Activated CD4-positive, alpha-beta memory T cell treated with anti-CD3 and anti-CD28 coated beads, Interleukin-2, amount 10 ng/mL, durations not matched to agents 7 days and 5 days (primary cell): ENCODE measurements at regions not wholly inside any gene's neighbourhood (a gene's known extent, or its start where the extent isn't known, plus 50 kb on each side); places are given as distances from the start of the nearest gene placed in this dataset.
"Not testable (repeated sequence)": the region's sequence is repeated elsewhere in the genome, so short reads cannot be mapped to it uniquely, and the experiment has no call there.

Source experiments
- CTCF ChIA-PET: fragments of 350-600 bp; sonication (Branson Sonifier 250); formaldehyde crosslinking; loops from one replicate; lab custom pipeline; 2021; ENCODE audit warnings: antibody characterized with exemption, inconsistent platforms; lab: Charles Lee
- POLR2A ChIA-PET: fragments of 350-600 bp; sonication (Branson Sonifier 250); formaldehyde crosslinking; loops from one replicate; lab custom pipeline; 2021; ENCODE audit warnings: antibody characterized with exemption; lab: Charles Lee
- DNase-seq: peaks from one replicate; pipeline ENCODE4 v3.0.0-alpha.2; 2020
- H3K27ac Mint-ChIP-seq: one replicate; pipeline ENCODE4 v1.8.0; 2021; ENCODE audit warnings: mild to moderate bottlenecking, mixed read lengths
- H3K27me3 Mint-ChIP-seq: one replicate; pipeline ENCODE4 v1.8.0; 2021; ENCODE audit warnings: mixed read lengths
- H3K36me3 Mint-ChIP-seq: one replicate; pipeline ENCODE4 v1.8.0; 2021; ENCODE audit warnings: low read depth, mixed read lengths
- H3K4me1 Mint-ChIP-seq: one replicate; pipeline ENCODE4 v1.8.0; 2021; ENCODE audit warnings: mixed read lengths
- H3K4me3 Mint-ChIP-seq: one replicate; pipeline ENCODE4 v1.8.0; 2021; ENCODE audit warnings: mild to moderate bottlenecking, mixed read lengths
- H3K9me3 Mint-ChIP-seq: one replicate; pipeline ENCODE4 v1.8.0; 2021; ENCODE audit warnings: mixed read lengths

DNA sequence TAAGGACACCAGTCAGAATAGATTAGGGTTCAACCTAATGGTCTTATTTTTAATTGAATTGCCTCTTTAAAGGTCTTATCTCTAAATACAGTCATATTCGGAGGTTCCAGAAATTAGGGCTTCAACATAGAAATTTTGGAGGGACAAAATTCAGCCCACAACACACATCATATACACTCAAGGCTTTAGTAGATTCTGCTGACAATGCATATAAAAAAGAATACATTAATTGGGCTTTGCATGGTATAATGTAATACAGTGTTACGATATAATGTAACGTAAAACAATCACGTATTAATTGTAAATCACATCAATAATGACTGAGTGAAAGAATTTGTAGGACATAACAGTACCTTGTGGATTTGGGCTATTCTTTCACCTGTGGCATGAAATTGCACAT lies 787.8 kb downstream of the STIM2 start:
- Mint-ChIP-seq H3K9me3 (no peaks in the 10 kb centered on the region), H3K4me3 (no peak overlapping the region), H3K36me3 (no peaks in the 10 kb centered on the region), H3K27ac (no peak overlapping the region), H3K4me1 (no peaks in the 10 kb centered on the region), H3K27me3 (no peaks in the 10 kb centered on the region)
- CTCF ChIA-PET = no interaction called here
- no peak for DNase-seq
- POLR2A ChIA-PET = no interaction called here

DNA sequence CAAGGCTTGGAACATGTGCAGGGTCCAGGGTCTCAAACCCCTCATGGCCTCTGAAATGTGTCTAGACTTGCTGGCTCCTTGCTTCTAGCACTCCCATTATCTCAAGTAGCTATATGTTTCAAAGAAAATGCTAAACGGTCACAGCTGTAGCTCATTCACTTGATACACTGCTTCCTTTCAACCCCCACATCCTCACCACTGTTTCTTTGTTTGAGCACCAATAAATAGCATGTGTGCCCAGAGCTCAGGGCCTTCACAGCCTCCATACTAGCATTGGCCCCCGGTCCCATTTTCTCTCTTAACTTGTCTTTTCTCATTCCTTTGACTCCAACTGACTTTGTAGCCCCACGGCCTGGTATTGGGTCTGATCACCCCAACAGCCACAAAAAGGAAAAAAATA lies 801.8 kb downstream of the STIM2 start:
- Mint-ChIP-seq H3K36me3 (no peaks in the 10 kb centered on the region), H3K4me1 (no peaks in the 10 kb centered on the region), H3K27ac (no peak overlapping the region), H3K27me3 (no peaks in the 10 kb centered on the region), H3K4me3 (no peak overlapping the region), H3K9me3 (peaks cover 4% of the 10 kb centered on the region)
- ChIA-PET CTCF (no interaction called here), POLR2A (no interaction called here)
- no peak for DNase-seq

DNA sequence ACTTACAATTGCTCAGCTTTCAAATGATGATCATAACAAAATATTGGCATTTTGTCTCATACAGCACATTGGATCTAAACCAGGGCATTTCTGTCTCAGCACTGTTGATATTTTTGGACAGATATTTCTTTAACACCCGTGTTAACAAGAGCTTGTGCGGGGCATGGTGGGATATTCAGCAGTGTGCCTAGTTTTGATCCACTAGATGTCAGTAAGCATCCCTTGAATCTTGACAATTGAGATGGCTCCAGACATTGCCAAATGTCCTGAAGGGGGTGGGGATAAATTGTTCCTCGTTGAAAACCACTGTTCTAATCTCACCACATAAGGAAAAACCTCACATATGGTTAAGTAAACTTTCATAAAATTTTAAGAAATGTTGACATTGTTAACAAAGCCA lies 806.3 kb downstream of the STIM2 start:
- peaks cover 3% of the 10 kb centered on the region for H3K9me3 Mint-ChIP-seq
- ChIA-PET POLR2A (no interaction called here), CTCF (no interaction called here)
- no peak overlapping the region for H3K4me3 Mint-ChIP-seq
- H3K27me3 Mint-ChIP-seq = no peaks in the 10 kb centered on the region
- no peak overlapping the region for H3K27ac Mint-ChIP-seq
- no peaks in the 10 kb centered on the region for H3K4me1 Mint-ChIP-seq
- H3K36me3 Mint-ChIP-seq = no peaks in the 10 kb centered on the region
- DNase-seq = no peak

DNA sequence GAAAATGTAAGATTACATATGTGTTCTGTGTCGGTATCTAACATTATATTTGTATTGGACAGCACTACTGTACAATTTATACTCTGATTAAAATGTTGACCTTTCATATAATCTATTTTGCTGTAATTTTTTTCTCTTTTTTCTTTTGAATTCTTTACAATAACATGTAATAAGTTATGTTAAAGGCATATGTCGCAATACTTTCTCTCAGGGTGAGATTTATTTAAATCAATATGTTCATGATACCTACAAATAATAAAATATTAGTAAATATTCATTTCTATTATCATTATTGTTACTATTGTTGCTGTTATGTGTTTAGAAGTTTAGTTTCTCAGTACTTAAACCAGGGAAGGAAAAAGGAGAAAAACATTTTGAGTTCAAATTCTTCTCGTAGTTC lies 807.4 kb downstream of the STIM2 start:
- CTCF ChIA-PET = no interaction called here
- Mint-ChIP-seq H3K4me3 (no peak overlapping the region), H3K27me3 (no peaks in the 10 kb centered on the region), H3K4me1 (no peaks in the 10 kb centered on the region), H3K36me3 (no peaks in the 10 kb centered on the region), H3K27ac (no peak overlapping the region), H3K9me3 (no peaks in the 10 kb centered on the region)
- POLR2A ChIA-PET = no interaction called here
- DNase-seq = no peak

DNA sequence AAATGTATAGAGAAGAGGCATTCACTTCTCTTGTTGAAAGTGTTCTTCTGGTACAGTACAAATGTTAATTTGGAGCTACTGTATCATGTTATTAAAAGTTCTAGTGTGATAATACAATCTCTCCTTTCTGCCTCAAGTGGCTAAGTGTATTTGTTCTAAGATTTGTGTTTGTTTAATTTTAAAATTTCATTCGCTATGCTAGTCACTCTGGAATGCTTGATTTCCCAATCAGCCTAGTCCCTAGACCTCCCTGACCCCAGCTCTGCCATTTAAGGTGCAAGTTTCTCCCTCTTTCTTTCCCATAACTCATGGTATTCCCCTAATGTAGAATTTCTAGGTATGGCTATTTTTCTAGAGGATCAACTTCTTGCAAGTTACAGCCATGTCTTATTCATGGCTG lies 817.4 kb downstream of the STIM2 start:
- Mint-ChIP-seq H3K27me3 (no peaks in the 10 kb centered on the region), H3K27ac (no peak overlapping the region), H3K4me1 (no peaks in the 10 kb centered on the region), H3K4me3 (no peak overlapping the region), H3K9me3 (no peaks in the 10 kb centered on the region), H3K36me3 (no peaks in the 10 kb centered on the region)
- no peak for DNase-seq
- ChIA-PET CTCF (no interaction called here), POLR2A (no interaction called here)

DNA sequence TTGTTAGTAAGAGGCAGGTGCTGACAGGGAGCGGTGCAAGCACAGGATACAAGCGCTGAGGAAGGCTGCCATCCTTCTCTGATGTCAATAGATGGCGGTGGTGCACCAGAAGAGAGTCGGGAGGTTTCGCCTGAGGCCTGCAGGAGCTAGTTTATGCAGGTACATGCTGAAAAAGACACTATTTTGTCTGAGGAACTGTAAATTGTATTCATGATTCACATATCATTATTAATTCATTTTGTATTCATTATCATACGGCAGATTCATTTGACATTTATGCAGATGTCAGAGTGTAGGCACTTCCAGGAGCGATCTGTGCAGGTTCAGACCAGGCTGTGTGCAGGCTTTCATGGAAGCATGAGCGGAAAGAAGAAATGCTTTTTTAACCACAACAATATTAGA lies 824.0 kb downstream of the STIM2 start:
- Mint-ChIP-seq H3K4me3 (no peak overlapping the region), H3K27me3 (no peaks in the 10 kb centered on the region), H3K4me1 (no peaks in the 10 kb centered on the region), H3K27ac (no peak overlapping the region), H3K36me3 (no peaks in the 10 kb centered on the region), H3K9me3 (no peaks in the 10 kb centered on the region)
- CTCF ChIA-PET = no interaction called here
- POLR2A ChIA-PET = no interaction called here
- peak; percentile 21 for DNase-seq

DNA sequence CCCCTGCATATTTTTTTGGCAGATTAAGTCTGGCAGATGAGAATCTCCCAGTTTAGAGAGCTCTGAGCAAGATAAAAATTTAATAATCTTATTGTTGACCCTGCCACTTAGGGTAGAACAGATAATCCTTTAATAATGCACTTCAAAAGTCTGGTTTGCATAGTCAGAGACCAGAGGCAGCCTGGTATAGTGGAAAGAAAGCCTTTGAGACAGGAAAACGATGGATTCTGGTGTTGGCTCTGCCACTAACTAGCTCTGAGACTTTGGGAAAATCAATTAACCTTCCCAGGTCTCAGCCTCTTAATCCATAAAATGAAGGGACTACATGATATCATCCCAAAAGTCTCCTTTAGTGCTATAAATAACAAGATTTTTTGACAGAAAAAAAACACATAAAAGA lies 824.5 kb downstream of the STIM2 start:
- ChIA-PET POLR2A (no interaction called here), CTCF (no interaction called here)
- Mint-ChIP-seq H3K27ac (no peak overlapping the region), H3K4me1 (no peaks in the 10 kb centered on the region), H3K4me3 (no peak overlapping the region), H3K9me3 (no peaks in the 10 kb centered on the region), H3K36me3 (no peaks in the 10 kb centered on the region), H3K27me3 (no peaks in the 10 kb centered on the region)
- no peak for DNase-seq

DNA sequence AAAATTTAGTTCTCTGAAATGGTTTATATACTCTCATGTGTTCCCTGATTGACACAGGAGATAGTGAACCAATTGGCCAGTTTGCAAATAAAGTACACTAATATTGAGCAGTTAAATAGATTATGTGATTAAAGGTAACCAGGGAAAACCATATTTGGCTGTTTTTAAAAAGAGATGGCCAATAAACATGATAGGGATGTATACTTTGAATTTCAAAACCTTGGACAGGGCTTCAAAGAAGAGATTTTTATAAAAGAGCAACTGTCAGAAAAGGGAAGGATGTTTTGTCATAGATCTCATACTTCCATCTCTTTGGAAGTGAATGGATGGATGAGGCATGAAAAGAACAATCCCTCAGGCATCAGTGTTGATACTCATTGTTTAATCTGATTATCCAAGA lies 825.3 kb downstream of the STIM2 start:
- Mint-ChIP-seq H3K9me3 (no peaks in the 10 kb centered on the region), H3K4me3 (no peak overlapping the region), H3K36me3 (no peaks in the 10 kb centered on the region), H3K4me1 (no peaks in the 10 kb centered on the region), H3K27ac (no peak overlapping the region), H3K27me3 (no peaks in the 10 kb centered on the region)
- DNase-seq = no peak
- ChIA-PET CTCF (no interaction called here), POLR2A (no interaction called here)

DNA sequence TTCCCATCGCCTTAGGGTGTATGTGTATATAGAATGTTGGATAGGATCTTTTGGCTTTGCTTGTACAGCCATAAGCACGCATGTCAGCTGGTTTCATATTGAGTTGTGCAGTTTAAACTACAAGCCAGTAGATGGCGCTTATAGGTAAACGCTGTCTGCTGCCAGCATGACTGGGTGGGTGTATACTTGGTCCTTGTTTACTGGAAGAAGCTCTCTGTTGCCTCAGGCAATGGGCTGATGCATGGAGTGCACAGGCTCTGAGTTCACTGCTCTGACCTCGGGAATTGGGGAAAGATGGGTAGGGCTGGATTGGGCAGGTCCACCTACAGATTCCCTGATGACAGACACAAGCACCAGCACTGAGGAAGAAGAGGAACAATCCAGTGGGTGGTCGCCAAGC lies 831.5 kb downstream of the STIM2 start:
- peaks cover 3% of the 10 kb centered on the region for H3K9me3 Mint-ChIP-seq
- H3K4me1 Mint-ChIP-seq = no peaks in the 10 kb centered on the region
- no peaks in the 10 kb centered on the region for H3K36me3 Mint-ChIP-seq
- POLR2A ChIA-PET = no interaction called here
- H3K4me3 Mint-ChIP-seq = no peak overlapping the region
- no peak for DNase-seq
- H3K27ac Mint-ChIP-seq = no peak overlapping the region
- no peaks in the 10 kb centered on the region for H3K27me3 Mint-ChIP-seq
- CTCF ChIA-PET = no interaction called here

DNA sequence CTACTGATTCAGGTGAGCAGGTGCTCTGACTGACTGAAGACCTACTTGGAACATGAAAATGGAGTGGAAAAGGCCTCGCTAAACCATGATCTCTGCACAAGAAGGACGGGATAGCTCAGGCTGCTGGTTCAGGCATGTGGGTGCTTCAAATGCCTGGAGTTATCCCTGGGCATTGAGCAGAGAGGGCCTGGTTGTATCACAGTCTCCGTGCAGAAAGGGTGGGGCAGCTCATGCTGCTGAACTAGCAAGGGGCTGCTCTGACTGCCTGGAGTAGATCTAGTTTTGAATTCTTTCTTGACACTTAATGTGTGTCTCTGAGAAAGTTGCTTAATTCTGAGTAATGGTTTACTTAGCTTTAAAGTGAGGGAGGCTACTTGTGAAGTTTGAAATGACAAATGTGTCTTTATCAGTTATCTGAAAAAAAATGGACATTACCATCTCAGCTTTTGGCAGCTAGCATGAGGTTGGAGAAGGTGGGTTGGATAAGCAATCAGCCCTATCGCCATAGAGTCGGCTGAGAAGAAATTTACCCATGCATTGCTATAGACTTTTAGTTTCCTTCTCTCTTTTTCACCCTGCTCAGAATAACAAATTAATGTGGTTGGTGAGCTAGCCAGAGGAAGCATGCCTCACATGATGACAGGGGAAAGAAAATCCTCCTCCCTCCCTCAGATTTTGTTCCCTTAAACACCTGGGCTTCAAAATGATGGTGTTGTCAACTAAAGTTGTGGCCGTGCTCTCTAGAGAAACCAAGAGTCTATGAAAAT lies 832.4 kb downstream of the STIM2 start:
- Mint-ChIP-seq H3K36me3 (no peaks in the 10 kb centered on the region), H3K4me3 (no peak overlapping the region), H3K4me1 (no peaks in the 10 kb centered on the region), H3K27ac (no peak overlapping the region), H3K27me3 (no peaks in the 10 kb centered on the region), H3K9me3 (peaks cover 3% of the 10 kb centered on the region)
- DNase-seq = no peak
- CTCF ChIA-PET = no interaction called here
- POLR2A ChIA-PET = no interaction called here

DNA sequence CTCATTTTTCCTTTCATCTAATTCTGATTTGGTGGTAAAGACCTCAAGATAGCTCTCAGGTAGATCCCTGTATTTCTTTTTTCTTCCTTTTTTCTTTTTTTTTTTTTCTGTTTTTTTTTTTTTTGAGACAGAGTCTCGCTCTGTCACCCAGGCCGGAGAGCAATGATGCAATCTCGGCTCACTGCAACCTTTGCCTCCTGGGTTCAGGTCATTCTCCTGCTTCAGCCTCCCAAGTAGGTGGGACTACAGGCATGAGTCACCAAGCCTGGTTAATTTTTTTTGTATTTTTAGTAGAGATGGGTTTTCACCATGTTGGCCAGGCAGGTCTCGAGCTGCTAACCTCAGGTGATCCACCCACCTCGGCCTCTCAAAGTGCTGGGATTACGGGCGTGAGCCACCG lies 835.6 kb downstream of the STIM2 start:
- H3K27ac Mint-ChIP-seq, H3K27me3 Mint-ChIP-seq, H3K4me3 Mint-ChIP-seq, DNase-seq, POLR2A ChIA-PET, H3K9me3 Mint-ChIP-seq, H3K4me1 Mint-ChIP-seq, CTCF ChIA-PET, H3K36me3 Mint-ChIP-seq: not testable (repeated sequence)

DNA sequence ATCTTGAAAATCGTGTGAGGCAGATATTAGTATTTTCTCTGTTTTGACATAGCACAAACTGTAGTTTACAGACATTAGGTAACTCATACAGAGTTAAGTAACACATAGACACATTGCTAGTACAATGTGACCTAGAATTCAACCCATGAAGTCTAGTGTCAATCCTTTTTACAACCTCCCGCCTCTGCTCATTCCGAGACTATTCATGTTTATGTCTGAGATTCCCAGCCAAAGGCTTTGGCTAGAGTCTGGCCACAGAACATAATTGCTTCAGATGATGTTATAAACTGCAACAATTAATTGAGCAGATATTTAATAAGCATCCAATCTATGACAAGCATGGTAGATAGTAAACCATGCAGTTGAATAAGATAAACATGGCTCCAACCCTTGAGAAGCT lies 841.0 kb downstream of the STIM2 start:
- POLR2A ChIA-PET = no interaction called here
- Mint-ChIP-seq H3K9me3 (peaks cover 6% of the 10 kb centered on the region), H3K27ac (no peak overlapping the region), H3K27me3 (no peaks in the 10 kb centered on the region), H3K4me1 (no peaks in the 10 kb centered on the region), H3K4me3 (no peak overlapping the region), H3K36me3 (no peaks in the 10 kb centered on the region)
- no peak for DNase-seq
- CTCF ChIA-PET = no interaction called here

DNA sequence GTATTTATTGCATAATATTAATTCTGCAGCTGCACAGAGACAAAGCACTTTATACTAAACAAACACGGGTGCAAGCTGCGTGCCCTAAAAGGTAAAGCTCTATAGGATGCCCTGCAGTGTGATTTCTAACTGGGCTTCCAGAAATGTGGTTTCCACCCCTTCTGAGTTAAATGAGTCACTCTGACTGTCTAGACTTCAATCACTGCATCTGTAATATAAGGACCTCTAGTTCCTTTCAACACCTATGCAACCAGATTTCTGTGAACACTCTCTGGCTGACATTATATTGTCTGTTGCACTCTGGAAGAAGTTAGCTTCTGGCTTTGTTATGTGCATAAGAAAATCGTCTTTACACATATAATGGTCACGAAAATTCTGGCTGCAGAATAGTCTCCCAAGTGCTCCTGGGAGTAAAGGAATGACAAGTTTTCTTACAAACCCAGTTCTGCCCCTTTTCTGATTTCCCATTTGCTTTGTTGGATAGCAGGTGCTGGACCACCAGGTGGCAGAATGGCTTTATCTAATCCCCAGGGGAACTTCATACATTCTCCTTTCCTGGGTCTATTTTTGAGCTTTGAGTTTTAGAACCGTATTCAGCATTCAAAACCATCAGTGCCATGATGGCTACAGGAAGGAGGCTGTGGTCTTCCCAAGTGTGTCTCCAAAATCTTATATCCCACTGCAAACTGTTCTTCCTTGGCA lies 842.2 kb downstream of the STIM2 start:
- POLR2A ChIA-PET = no interaction called here
- Mint-ChIP-seq H3K36me3 (no peaks in the 10 kb centered on the region), H3K27ac (no peak overlapping the region), H3K4me1 (no peaks in the 10 kb centered on the region), H3K27me3 (no peaks in the 10 kb centered on the region), H3K9me3 (peaks cover 6% of the 10 kb centered on the region), H3K4me3 (no peak overlapping the region)
- CTCF ChIA-PET = no interaction called here
- no peak for DNase-seq

DNA sequence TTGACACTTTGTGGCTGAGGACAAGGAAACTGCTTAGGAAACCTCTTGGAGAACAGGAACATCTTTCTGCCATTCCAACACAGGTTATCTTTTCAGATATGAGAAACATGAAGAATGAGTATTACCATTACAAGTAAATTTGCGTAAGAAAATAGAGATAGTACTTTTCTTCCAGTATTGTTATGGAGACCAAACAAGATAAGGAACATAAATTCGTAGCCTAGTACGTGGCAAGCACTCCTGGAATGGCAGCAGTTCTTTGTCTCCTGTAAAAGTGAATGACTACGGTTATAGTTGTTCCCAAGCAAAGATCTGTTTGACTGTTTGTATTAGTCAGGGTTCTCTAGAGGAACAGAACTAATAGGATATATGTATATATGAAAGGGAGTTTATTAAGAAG lies 843.1 kb downstream of the STIM2 start:
- Mint-ChIP-seq H3K27ac (no peak overlapping the region), H3K9me3 (peaks cover 4% of the 10 kb centered on the region), H3K4me1 (no peaks in the 10 kb centered on the region), H3K27me3 (no peaks in the 10 kb centered on the region), H3K4me3 (no peak overlapping the region), H3K36me3 (no peaks in the 10 kb centered on the region)
- DNase-seq = no peak
- CTCF ChIA-PET = no interaction called here
- POLR2A ChIA-PET = no interaction called here
